GM18498 (cell line): ENCODE measurements at regions not wholly inside any gene's neighbourhood (a gene's known extent, or its start where the extent isn't known, plus 50 kb on each side); places are given as distances from the start of the nearest gene placed in this dataset.
"Not testable (repeated sequence)": the region's sequence is repeated elsewhere in the genome, so short reads cannot be mapped to it uniquely, and the experiment has no call there.

Experiments
- ATAC-seq: cut with Tn5 transposase; IDR thresholded peaks from one replicate; pipeline ENCODE4 v1.9.1; 2021; ENCODE audit warnings: mild to moderate bottlenecking, moderate library complexity; ENCODE audit not compliant: unreplicated experiment

- ATAC-seq: peak; percentile 4
Observed at GRCh38 chr4:3954540-3955320, 188.5 kb downstream of the ADRA2C start.

GRCh38 chr4:3955321-3956164, 189.4 kb downstream of the ADRA2C start:
- ATAC-seq: peak; percentile 100

GRCh38 chr4:3956165-3956867, 190.1 kb downstream of the ADRA2C start:
- not testable (repeated sequence) for ATAC-seq

- ATAC-seq: not testable (repeated sequence)
Observed at GRCh38 chr4:3961091-3961672, 195.0 kb downstream of the ADRA2C start.

- ATAC-seq: not testable (repeated sequence)
Observed at GRCh38 chr4:3964572-3965278, 198.5 kb downstream of the ADRA2C start.

- not testable (repeated sequence) for ATAC-seq
Observed at GRCh38 chr4:3967204-3967603, 201.0 kb downstream of the ADRA2C start.

GRCh38 chr4:3972626-3973025, 206.4 kb downstream of the ADRA2C start:
- ATAC-seq: not testable (repeated sequence)

- not testable (repeated sequence) for ATAC-seq
Observed at GRCh38 chr4:3973581-3974200, 207.5 kb downstream of the ADRA2C start.

- ATAC-seq: not testable (repeated sequence)
Observed at GRCh38 chr4:3983518-3984125, 217.4 kb downstream of the ADRA2C start.

- ATAC-seq: not testable (repeated sequence)
Observed at GRCh38 chr4:3984796-3985195, 218.6 kb downstream of the ADRA2C start.

- not testable (repeated sequence) for ATAC-seq
Observed at GRCh38 chr4:3986412-3986811, 220.2 kb downstream of the ADRA2C start.

- ATAC-seq: not testable (repeated sequence)
Observed at GRCh38 chr4:3997386-3997785, 229.3 kb downstream of the OTOP1 start.

GRCh38 chr4:4004036-4004435, 222.7 kb downstream of the OTOP1 start:
- not testable (repeated sequence) for ATAC-seq

GRCh38 chr4:4004702-4005101, 222.0 kb downstream of the OTOP1 start:
- ATAC-seq: not testable (repeated sequence)

- ATAC-seq: not testable (repeated sequence)
Observed at GRCh38 chr4:4006356-4006755, 220.4 kb downstream of the OTOP1 start.

GRCh38 chr4:4019071-4019470, 207.7 kb downstream of the OTOP1 start:
- ATAC-seq: not testable (repeated sequence)

GRCh38 chr4:4021161-4021560, 205.6 kb downstream of the OTOP1 start:
- ATAC-seq: not testable (repeated sequence)

GRCh38 chr4:4026708-4027107, 200.0 kb downstream of the OTOP1 start:
- not testable (repeated sequence) for ATAC-seq

- ATAC-seq: not testable (repeated sequence)
Observed at GRCh38 chr4:4028752-4029151, 198.0 kb downstream of the OTOP1 start.
